CD4-positive, alpha-beta T cell (primary cell): ENCODE measurements at regions not wholly inside any gene's neighbourhood (a gene's known extent, or its start where the extent isn't known, plus 50 kb on each side); places are given as distances from the start of the nearest gene placed in this dataset.

Source experiments
- ATAC-seq: fragments of 200-7000 bp; cut with Tn5 transposase; one replicate; pipeline ENCODE4 v1.10.0; 2022; ENCODE audit warnings: mild to moderate bottlenecking; ENCODE audit not compliant: poor library complexity
- CTCF ChIA-PET: fragments of 350-600 bp; sonication (Branson Sonifier 250); formaldehyde crosslinking; loops from one replicate; lab custom pipeline; 2021; ENCODE audit warnings: antibody characterized with exemption, inconsistent platforms; lab: Charles Lee
- POLR2A ChIA-PET: fragments of 350-600 bp; sonication (Branson Sonifier 250); formaldehyde crosslinking; loops from one replicate; lab custom pipeline; 2021; ENCODE audit warnings: antibody characterized with exemption, inconsistent platforms; lab: Charles Lee
- DNase-seq, 14 experiments: peaks; one replicate each; pipeline ENCODE4 v3.0.0-alpha.2; 2013 to 2020; ENCODE audit warnings: mixed read lengths in 2 of 14
- H3K27ac ChIP-seq, 2 donors: one replicate each; pipeline versions ENCODE4 v1.5.1 to v1.7.0; 2013; ENCODE audit warnings: low read length in 2 of 2, low read depth in 1 of 2, mild to moderate bottlenecking in 1 of 2
- H3K27me3 ChIP-seq, 2 experiments: 1 replicate in 1 of 2; 2 replicates in 1 of 2; pipeline versions ENCODE4 v1.6.1 to v1.7.0; 2013; ENCODE audit warnings: low read length in 2 of 2, control low read depth in 1 of 2, mild to moderate bottlenecking in 1 of 2, moderate library complexity in 1 of 2; ENCODE audit not compliant: insufficient read depth in 2 of 2, control insufficient read depth in 1 of 2
- H3K36me3 ChIP-seq: one replicate; pipeline ENCODE4 v1.6.1; 2013; ENCODE audit warnings: low read length, control low read depth; ENCODE audit not compliant: insufficient read depth
- H3K4me1 ChIP-seq: one replicate; pipeline ENCODE4 v1.6.1; 2013; ENCODE audit warnings: low read length, control low read depth; ENCODE audit not compliant: insufficient read depth
- H3K4me3 ChIP-seq: one replicate; pipeline ENCODE4 v1.5.1; 2013; ENCODE audit warnings: mild to moderate bottlenecking, low read length, moderate library complexity
- H3K9me3 ChIP-seq, 2 experiments: 1 replicate in 1 of 2; 2 replicates in 1 of 2; pipeline versions ENCODE4 v1.6.1 to v1.7.0; 2013; ENCODE audit warnings: low read length in 2 of 2, mild to moderate bottlenecking in 2 of 2, control low read depth in 1 of 2, moderate library complexity in 1 of 2; ENCODE audit not compliant: control insufficient read depth in 1 of 2, insufficient read depth in 1 of 2
- H3K27ac Mint-ChIP-seq: one replicate; pipeline ENCODE4 v1.8.0; 2020; ENCODE audit warnings: mixed read lengths
- H3K27me3 Mint-ChIP-seq: one replicate; pipeline ENCODE4 v1.8.0; 2021; ENCODE audit warnings: mixed read lengths
- H3K36me3 Mint-ChIP-seq: one replicate; pipeline ENCODE4 v1.8.0; 2021; ENCODE audit warnings: low read depth, mixed read lengths
- H3K4me1 Mint-ChIP-seq: one replicate; pipeline ENCODE4 v1.8.0; 2021; ENCODE audit warnings: low read depth, mixed read lengths
- H3K4me3 Mint-ChIP-seq: one replicate; pipeline ENCODE4 v1.8.0; 2020; ENCODE audit warnings: mild to moderate bottlenecking, mixed read lengths
- H3K9me3 Mint-ChIP-seq: one replicate; pipeline ENCODE4 v1.8.0; 2020; ENCODE audit warnings: mixed read lengths
- CTCF ChIP-seq: fragments of 200-600 bp; IDR thresholded peaks from one replicate; pipeline ENCODE4 v1.8.0; 2022; ENCODE audit warnings: antibody characterized with exemption, mild to moderate bottlenecking
- intact Hi-C, 2 experiments: fragments of 100-400 bp; cut with DNase I in 1 of 2; cut with micrococcal nuclease in 1 of 2; formaldehyde crosslinking; loops; one replicate each; pipeline versions ENCODE4 v1.15.1 to v1.9.0; 2023 to 2025; cut with DNase I, micrococcal nuclease

DNA sequence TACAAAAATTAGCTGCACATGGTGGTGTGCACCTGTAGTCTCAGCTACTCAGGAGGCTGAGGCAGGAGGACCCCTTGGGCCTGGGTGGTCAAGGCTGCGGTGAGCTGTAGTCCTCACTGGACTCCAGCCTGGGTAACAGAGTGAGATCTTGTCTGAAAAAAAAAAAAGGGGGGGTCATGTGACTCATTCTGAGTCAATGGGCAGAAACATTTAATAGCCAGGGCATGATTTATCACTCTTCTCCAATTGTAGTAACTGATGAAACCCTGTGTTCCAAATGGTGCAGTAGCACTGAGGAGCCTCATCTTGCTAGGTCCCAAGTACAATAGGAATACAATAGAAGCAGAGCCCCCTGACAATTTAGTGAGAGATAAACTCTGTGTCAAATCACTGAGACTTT is 78.9 kb upstream of the CCDC68 start:
- no peak for TF ChIP-seq CTCF
- Mint-ChIP-seq H3K4me1 (no peaks in the 10 kb centered on the region), H3K36me3 (no peaks in the 10 kb centered on the region), H3K9me3 (no peaks in the 10 kb centered on the region), H3K27ac (no peak overlapping the region), H3K4me3 (no peak overlapping the region), H3K27me3 (no peaks in the 10 kb centered on the region)
- DNase-seq (no peak), ATAC-seq (no peak)
- Histone ChIP-seq H3K4me3 (no peak overlapping the region), H3K27me3 (no peaks in the 10 kb centered on the region), H3K4me1 (no peaks in the 10 kb centered on the region), H3K36me3 (no peaks in the 10 kb centered on the region), H3K9me3 (no peaks in the 10 kb centered on the region), H3K27ac (no peak overlapping the region)
- ChIA-PET POLR2A (no interaction called here), CTCF (no interaction called here)
- intact Hi-C loops = no loop called here

DNA sequence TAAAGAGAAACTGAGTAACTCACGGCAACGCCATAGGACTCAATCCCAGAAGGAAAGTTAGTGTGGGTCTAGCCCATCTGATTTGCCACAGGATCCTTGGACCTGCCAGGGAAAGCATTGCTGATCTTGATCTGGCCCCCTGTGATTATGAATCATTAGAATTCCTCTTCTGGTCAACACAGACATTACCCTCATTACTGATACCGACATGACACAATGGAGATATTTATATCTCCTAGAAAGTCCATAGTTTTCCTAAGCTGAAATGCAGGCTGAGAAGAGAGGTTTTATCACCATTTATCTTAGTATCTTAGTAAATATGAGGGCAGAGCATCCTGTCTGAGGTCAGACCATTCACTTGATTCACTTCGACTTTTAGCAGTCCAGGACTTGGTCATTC is 75.5 kb upstream of the CCDC68 start:
- no peaks in the 10 kb centered on the region for H3K36me3 Mint-ChIP-seq

DNA sequence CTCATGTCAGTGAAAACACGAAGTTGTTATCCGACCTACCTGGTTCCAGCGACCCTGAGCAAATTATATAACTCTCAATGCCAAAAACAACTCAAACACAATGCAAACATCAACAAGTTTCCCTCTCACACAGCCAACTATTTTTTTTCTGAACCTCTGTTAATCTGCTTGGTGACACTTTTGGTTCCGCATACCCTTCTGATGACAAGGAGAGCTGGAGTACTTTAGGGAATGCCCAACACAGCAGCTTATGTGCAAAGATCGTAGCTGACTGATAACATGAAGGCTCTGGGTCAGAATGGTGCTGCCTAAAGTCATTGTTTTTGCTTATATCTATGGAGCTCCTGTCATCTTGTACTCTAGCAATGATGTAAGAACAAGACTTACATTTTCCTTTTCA is 72.7 kb upstream of the CCDC68 start:
- intact Hi-C loops = no loop called here
- peaks cover 6% of the 10 kb centered on the region for H3K27me3 Mint-ChIP-seq
- no peaks in the 10 kb centered on the region for H3K4me1 Mint-ChIP-seq
- H3K27ac Mint-ChIP-seq = no peak overlapping the region
- CTCF ChIA-PET = no interaction called here
- TF ChIP-seq CTCF = no peak
- POLR2A ChIA-PET = no interaction called here
- no peaks in the 10 kb centered on the region for H3K4me1 ChIP-seq
- DNase-seq (no peak), ATAC-seq (no peak)
- no peak overlapping the region for H3K4me3 ChIP-seq
- H3K36me3 ChIP-seq = no peaks in the 10 kb centered on the region
- H3K9me3 ChIP-seq = no peaks in the 10 kb centered on the region
- H3K4me3 Mint-ChIP-seq = no peak overlapping the region
- no peaks in the 10 kb centered on the region for H3K27me3 ChIP-seq
- no peaks in the 10 kb centered on the region for H3K36me3 Mint-ChIP-seq
- no peaks in the 10 kb centered on the region for H3K9me3 Mint-ChIP-seq
- H3K27ac ChIP-seq = no peak overlapping the region

More for the DNA sequence above, 75.5 kb upstream of the CCDC68 start:
- intact Hi-C loops = no loop called here
- Mint-ChIP-seq H3K27me3 (no peaks in the 10 kb centered on the region), H3K4me3 (no peak overlapping the region), H3K4me1 (no peaks in the 10 kb centered on the region), H3K27ac (no peak overlapping the region), H3K9me3 (no peaks in the 10 kb centered on the region)
- H3K27me3 ChIP-seq = no peaks in the 10 kb centered on the region
- no peak for TF ChIP-seq CTCF
- CTCF ChIA-PET = no interaction called here
- POLR2A ChIA-PET = no interaction called here
- no peaks in the 10 kb centered on the region for H3K9me3 ChIP-seq
- no peak for DNase-seq
- H3K4me1 ChIP-seq = no peaks in the 10 kb centered on the region
- ATAC-seq = no peak
- H3K36me3 ChIP-seq = no peaks in the 10 kb centered on the region
- H3K4me3 ChIP-seq = no peak overlapping the region
- H3K27ac ChIP-seq = no peak overlapping the region
